ENCODE measurements at regions not wholly inside any gene's neighbourhood (a gene's known extent, or its start where the extent isn't known, plus 50 kb on each side); places are given as distances from the start of the nearest gene placed in this dataset.
"Not testable (repeated sequence)": the region's sequence is repeated elsewhere in the genome, so short reads cannot be mapped to it uniquely, and the experiment has no call there.

DNA sequence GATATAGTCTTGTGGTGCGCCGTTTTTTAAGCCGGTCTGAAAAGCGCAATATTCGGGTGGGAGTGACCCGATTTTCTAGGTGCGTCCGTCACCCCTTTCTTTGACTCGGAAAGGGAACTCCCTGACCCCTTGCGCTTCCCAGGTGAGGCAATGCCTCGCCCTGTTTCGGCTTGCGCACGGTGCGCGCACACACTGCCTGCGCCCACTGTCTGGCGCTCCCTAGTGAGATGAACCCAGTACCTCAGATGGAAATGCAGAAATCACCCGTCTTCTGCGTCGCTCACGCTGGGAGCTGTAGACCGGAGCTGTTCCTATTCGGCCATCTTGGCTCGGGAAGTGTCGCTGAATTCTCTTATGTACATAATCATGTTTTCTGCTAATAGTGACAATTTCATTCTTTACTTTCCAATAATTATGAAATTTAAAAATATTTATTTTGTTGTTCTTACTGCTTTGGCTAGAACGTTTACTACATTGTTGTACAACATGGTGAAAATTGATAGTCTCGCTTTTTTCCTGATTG lies 61.2 kb upstream of the MINDY3 start:
- not testable (repeated sequence) for H3K27me3 Mint-ChIP-seq; H3K36me3 Mint-ChIP-seq; H3K4me3 Mint-ChIP-seq; H3K27ac Mint-ChIP-seq; H3K4me1 Mint-ChIP-seq (ENCODE audit: unreplicated experiment); DNase-seq (ENCODE audit: extremely low spot score, unreplicated experiment); H3K9me3 Mint-ChIP-seq

GRCh38 chr10:15931376-15931775 lies 71.1 kb upstream of the MINDY3 start:
- Mint-ChIP-seq H3K4me1 (ENCODE audit: unreplicated experiment) (no peaks in the 10 kb centered on the region), H3K9me3 (no peaks in the 10 kb centered on the region), H3K27me3 (no peaks in the 10 kb centered on the region), H3K27ac (no peak overlapping the region), H3K4me3 (no peak overlapping the region), H3K36me3 (no peaks in the 10 kb centered on the region)
- TF ChIP-seq CTCF (conservative IDR thresholded peaks at IDR 0.05), result no peak
- no peak for DNase-seq (ENCODE audit: extremely low spot score, unreplicated experiment)

- not testable (repeated sequence) for H3K9me3 Mint-ChIP-seq; H3K36me3 Mint-ChIP-seq; H3K27ac Mint-ChIP-seq; DNase-seq (ENCODE audit: extremely low spot score, unreplicated experiment); H3K27me3 Mint-ChIP-seq; H3K4me3 Mint-ChIP-seq; H3K4me1 Mint-ChIP-seq (ENCODE audit: unreplicated experiment)
Observed at GRCh38 chr10:15939543-15939942, 79.2 kb upstream of the MINDY3 start.

DNA sequence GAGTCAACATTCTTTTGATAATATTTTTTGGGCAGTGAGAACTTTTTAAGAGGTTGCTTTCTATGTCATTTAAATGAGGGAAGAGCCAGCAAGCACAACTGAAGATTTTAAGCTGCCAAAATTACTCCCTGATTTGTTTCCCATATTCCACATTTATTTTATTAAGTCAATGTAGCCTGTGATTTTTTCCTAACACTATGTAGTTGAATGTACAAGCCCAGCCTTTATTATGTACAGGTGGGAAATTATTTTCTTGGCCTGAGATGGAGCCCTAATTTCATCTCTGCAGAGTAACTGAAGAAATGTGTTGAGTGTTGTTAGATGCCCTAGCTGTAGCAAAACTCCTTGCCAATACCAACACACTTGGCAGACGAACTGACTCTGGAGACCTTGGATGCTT lies 83.1 kb upstream of the MINDY3 start:
- Mint-ChIP-seq H3K27ac (no peak overlapping the region), H3K27me3 (no peaks in the 10 kb centered on the region), H3K36me3 (no peaks in the 10 kb centered on the region), H3K4me1 (ENCODE audit: unreplicated experiment) (no peaks in the 10 kb centered on the region), H3K4me3 (no peak overlapping the region), H3K9me3 (peaks cover 7% of the 10 kb centered on the region)
- TF ChIP-seq CTCF (conservative IDR thresholded peaks at IDR 0.05), result no peak
- no peak for DNase-seq (ENCODE audit: extremely low spot score, unreplicated experiment)

- Mint-ChIP-seq H3K9me3 (no peaks in the 10 kb centered on the region), H3K4me3 (no peak overlapping the region), H3K27ac (no peak overlapping the region), H3K27me3 (peaks cover 4% of the 10 kb centered on the region), H3K4me1 (ENCODE audit: unreplicated experiment) (no peaks in the 10 kb centered on the region), H3K36me3 (no peaks in the 10 kb centered on the region)
- no peak for TF ChIP-seq CTCF (conservative IDR thresholded peaks at IDR 0.05)
- no peak for DNase-seq (ENCODE audit: extremely low spot score, unreplicated experiment)
Observed at GRCh38 chr10:15954188-15954587, 93.9 kb upstream of the MINDY3 start.

GRCh38 chr10:15960277-15960676 lies 100.0 kb upstream of the MINDY3 start:
- Mint-ChIP-seq H3K27ac (no peak overlapping the region), H3K4me3 (no peak overlapping the region), H3K36me3 (no peaks in the 10 kb centered on the region), H3K27me3 (peaks cover 4% of the 10 kb centered on the region), H3K9me3 (no peaks in the 10 kb centered on the region), H3K4me1 (ENCODE audit: unreplicated experiment) (no peaks in the 10 kb centered on the region)
- no peak for DNase-seq (ENCODE audit: extremely low spot score, unreplicated experiment)
- TF ChIP-seq CTCF (conservative IDR thresholded peaks at IDR 0.05), result no peak

- not testable (repeated sequence) for DNase-seq (ENCODE audit: extremely low spot score, unreplicated experiment); H3K4me1 Mint-ChIP-seq (ENCODE audit: unreplicated experiment); H3K9me3 Mint-ChIP-seq; H3K36me3 Mint-ChIP-seq; H3K27me3 Mint-ChIP-seq; H3K27ac Mint-ChIP-seq; H3K4me3 Mint-ChIP-seq
Observed at GRCh38 chr10:15972736-15973135, 112.4 kb upstream of the MINDY3 start.
